ENCODE measurements at regions not wholly inside any gene's neighbourhood (a gene's known extent, or its start where the extent isn't known, plus 50 kb on each side); places are given as distances from the start of the nearest gene placed in this dataset.

GRCh38 chr5:91562922-91563321, 179.8 kb upstream of the ARRDC3 start:
- TF ChIP-seq, protein P1, sequence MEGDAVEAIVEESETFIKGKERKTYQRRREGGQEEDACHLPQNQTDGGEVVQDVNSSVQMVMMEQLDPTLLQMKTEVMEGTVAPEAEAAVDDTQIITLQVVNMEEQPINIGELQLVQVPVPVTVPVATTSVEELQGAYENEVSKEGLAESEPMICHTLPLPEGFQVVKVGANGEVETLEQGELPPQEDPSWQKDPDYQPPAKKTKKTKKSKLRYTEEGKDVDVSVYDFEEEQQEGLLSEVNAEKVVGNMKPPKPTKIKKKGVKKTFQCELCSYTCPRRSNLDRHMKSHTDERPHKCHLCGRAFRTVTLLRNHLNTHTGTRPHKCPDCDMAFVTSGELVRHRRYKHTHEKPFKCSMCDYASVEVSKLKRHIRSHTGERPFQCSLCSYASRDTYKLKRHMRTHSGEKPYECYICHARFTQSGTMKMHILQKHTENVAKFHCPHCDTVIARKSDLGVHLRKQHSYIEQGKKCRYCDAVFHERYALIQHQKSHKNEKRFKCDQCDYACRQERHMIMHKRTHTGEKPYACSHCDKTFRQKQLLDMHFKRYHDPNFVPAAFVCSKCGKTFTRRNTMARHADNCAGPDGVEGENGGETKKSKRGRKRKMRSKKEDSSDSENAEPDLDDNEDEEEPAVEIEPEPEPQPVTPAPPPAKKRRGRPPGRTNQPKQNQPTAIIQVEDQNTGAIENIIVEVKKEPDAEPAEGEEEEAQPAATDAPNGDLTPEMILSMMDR (IDR thresholded peaks at IDR 0.05 in 4 of 5, conservative IDR thresholded peaks at IDR 0.05 in 1 of 5) = no peak
- TF ChIP-seq POLR2A (IDR thresholded peaks at IDR 0.05) = no peak
